Heart left ventricle (tissue), 16 donors: ENCODE measurements at regions not wholly inside any gene's neighbourhood (a gene's known extent, or its start where the extent isn't known, plus 50 kb on each side); places are given as distances from the start of the nearest gene placed in this dataset.
"Not testable (repeated sequence)": the region's sequence is repeated elsewhere in the genome, so short reads cannot be mapped to it uniquely, and the experiment has no call there.

Experiments used
- ATAC-seq, 4 donors: fragments of 200-7000 bp; cut with Tn5 transposase; one replicate each; pipeline ENCODE4 v1.9.1; 2020 to 2022; ENCODE audit warnings: moderate library complexity in 4 of 4, mild to moderate bottlenecking in 3 of 4, moderate number of reproducible peaks in 1 of 4
- DNase-seq, 5 donors: peaks; one replicate each; pipeline ENCODE4 v3.0.0-alpha.2; 2020
- H3K27ac ChIP-seq, 12 donors: fragments of 200-600 bp; sonication (generic) in 4 of 12; one replicate each; pipeline versions ENCODE4 v1.5.0 to v1.8.0; 2016 to 2022; ENCODE audit warnings: mild to moderate bottlenecking in 2 of 12
- H3K27me3 ChIP-seq, 9 donors: fragments of 200-600 bp; sonication (generic) in 2 of 9; one replicate each; pipeline versions ENCODE4 v1.5.1 to v1.8.0; 2016 to 2022; ENCODE audit warnings: mild to moderate bottlenecking in 3 of 9
- H3K36me3 ChIP-seq, 9 donors: fragments of 200-600 bp; sonication (generic) in 2 of 9; one replicate each; pipeline versions ENCODE4 v1.5.0 to v1.8.0; 2018 to 2022; ENCODE audit warnings: mild to moderate bottlenecking in 2 of 9
- H3K4me1 ChIP-seq, 12 donors: fragments of 200-600 bp; sonication (generic) in 4 of 12; one replicate each; pipeline versions ENCODE4 v1.5.0 to v1.8.0; 2016 to 2022; ENCODE audit warnings: mild to moderate bottlenecking in 3 of 12
- H3K4me3 ChIP-seq, 12 donors: fragments of 200-600 bp; sonication (generic) in 4 of 12; one replicate each; pipeline versions ENCODE4 v1.5.0 to v1.8.0; 2017 to 2022; ENCODE audit warnings: mild to moderate bottlenecking in 9 of 12, moderate library complexity in 4 of 12
- H3K9me3 ChIP-seq, 12 donors: fragments of 200-600 bp; sonication (generic) in 4 of 12; one replicate each; pipeline versions ENCODE4 v1.5.0 to v1.8.0; 2016 to 2022; ENCODE audit warnings: mild to moderate bottlenecking in 1 of 12
- CTCF ChIP-seq, 12 donors: fragments of 200-600 bp; sonication (generic) in 4 of 12; IDR thresholded peaks; one replicate each; pipeline versions ENCODE4 v1.5.0 to v1.8.0; 2018 to 2022; ENCODE audit warnings: antibody characterized with exemption in 12 of 12, mild to moderate bottlenecking in 5 of 12
- POLR2A ChIP-seq, 2 donors: fragments of 450-650 bp; IDR thresholded peaks; one replicate each; pipeline ENCODE4 v1.6.1; 2017; ENCODE audit warnings: antibody characterized with exemption in 2 of 2, mild to moderate bottlenecking in 2 of 2, moderate library complexity in 2 of 2
- WGBS, 4 donors: extraction: QIAGEN DNeasy Blood & Tissue Kit in 2 of 4; methylation state at CpG; one replicate each; pipeline versions ENCODE4 v1.1.5 to v1.1.7; 2013 to 2018; 5-methylcytosine and 5-hydroxymethylcytosine counted together
- intact Hi-C, 10 donors: fragments of 100-400 bp; cut with DNase I; formaldehyde crosslinking; loops; one replicate each; pipeline versions ENCODE4 v1.11.1 to v1.14.2; 2022
- donor health status: ischemic (EF 13 %, LVEDD 7.1; RV severe dilation, severe dysfunction).
- donor health status: healthy with polysubstance abuse.
- donor health status: DM: no; HTN: yes; CAD: no.
- donor health status: DM: no; HTN: no; CAD: no.
- donor health status: ischemic (EF 25% LVEDD 6.9; RV normal size, moderate dysfunction).
- donor health status: ischemic (EF 25% LVEDD 5.7; RV mildly dilated, moderate dysfunction).
- donor health status: healthy.
- donor health status: DM: yes; HTN: yes; CAD: no.
- donor health status: ischemic (EF 35%, LVEDD 5.7; RV mildly dilated, moderate dysfunction).
- donor health status: nonischemic (EF 11% LVEDD 7.7; RV severe dilation, severe dysfunction).
- donor health status: DM: yes; HTN: yes; CAD: no.
- donor health status: PGD.
- donor health status: ischemic (EF 29% LVEDD 5.4; RV normal size, mild dysfunction).
- donor health status: nonischemic (EF 23%, LVEDD 6.1; RV moderate dilation, normal function).

- WGBS, 4 donors, result 86 to 96% (median 90%) methylated on average over 1 of the region's 1 CpG
- ATAC-seq, result no peak
Measured at GRCh38 chr15:38997841-38998240, 433.2 kb upstream of the RASGRP1 start.

DNA sequence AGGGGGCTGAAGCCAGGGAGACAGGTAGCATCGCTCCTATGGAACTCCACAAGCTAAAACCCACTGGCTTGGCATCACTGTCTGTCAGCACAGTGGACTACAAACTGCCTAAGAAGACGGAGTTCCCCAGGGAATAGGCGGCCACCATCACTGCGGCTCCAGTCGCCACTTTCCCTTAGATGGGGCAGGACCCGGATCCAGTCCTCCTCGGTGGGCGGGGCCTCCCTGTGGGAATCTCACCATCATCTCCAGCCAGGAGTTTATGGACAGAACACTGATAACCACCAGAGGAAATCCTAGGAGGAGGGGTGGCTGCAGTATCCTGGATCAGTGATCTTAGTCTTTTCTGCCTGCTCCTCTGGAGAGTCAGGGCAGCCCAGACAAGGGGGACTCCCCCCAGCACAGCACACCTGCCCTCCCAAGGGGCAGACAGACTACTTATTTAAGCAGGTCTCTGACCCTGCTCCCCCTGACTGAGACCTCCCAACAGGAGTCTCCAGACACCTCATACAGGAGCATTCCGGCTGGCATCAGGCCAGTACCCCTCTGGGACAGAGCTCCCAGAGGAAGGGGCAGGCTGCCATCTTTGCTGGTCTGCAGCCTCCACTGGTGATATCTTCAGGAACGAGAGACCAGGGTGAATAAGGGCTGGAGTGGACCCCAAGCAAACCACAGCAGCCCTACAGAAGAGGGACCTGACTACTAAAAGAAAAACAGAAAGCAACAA lies 435.6 kb upstream of the RASGRP1 start:
- Histone ChIP-seq H3K4me3 (no peak overlapping the region), H3K36me3 (no peaks in the 10 kb centered on the region), H3K27ac (no peak overlapping the region), H3K4me1 (peaks cover 0 to 19% (median 12%) of the 10 kb centered on the region in 12 donors), H3K27me3 (no peaks in the 10 kb centered on the region), H3K9me3 (peaks cover 0 to 9% (median 0%) of the 10 kb centered on the region in 12 donors)
- intact Hi-C loops, result no loop called here
- no peak for TF ChIP-seq CTCF (IDR thresholded peaks at IDR 0.05)
- no peak for TF ChIP-seq POLR2A (IDR thresholded peaks at IDR 0.05)
- ATAC-seq (no peak), DNase-seq (no peak)
- 84 to 92% (median 88%) methylated on average over 4 to 10 of the region's 10 CpGs for WGBS, 4 donors

More at GRCh38 chr15:38997841-38998240, 433.2 kb upstream of the RASGRP1 start:
- peaks cover 0 to 4% (median 0%) of the 10 kb centered on the region in 12 donors for H3K9me3 ChIP-seq
- no peak overlapping the region for H3K4me3 ChIP-seq
- intact Hi-C loops, result loop anchor here in 4 of 10 donors (10.0 kb wide), 1 partner anchor 183 kb away; no protein-coding TSS in a partner anchor
- peaks cover 0 to 23% (median 14%) of the 10 kb centered on the region in 12 donors for H3K4me1 ChIP-seq
- DNase-seq, result no peak
- H3K27ac ChIP-seq, result no peak overlapping the region
- no peaks in the 10 kb centered on the region for H3K27me3 ChIP-seq
- H3K36me3 ChIP-seq, result no peaks in the 10 kb centered on the region
- no peak for TF ChIP-seq POLR2A (IDR thresholded peaks at IDR 0.05)
- TF ChIP-seq CTCF (IDR thresholded peaks at IDR 0.05), result no peak

DNA sequence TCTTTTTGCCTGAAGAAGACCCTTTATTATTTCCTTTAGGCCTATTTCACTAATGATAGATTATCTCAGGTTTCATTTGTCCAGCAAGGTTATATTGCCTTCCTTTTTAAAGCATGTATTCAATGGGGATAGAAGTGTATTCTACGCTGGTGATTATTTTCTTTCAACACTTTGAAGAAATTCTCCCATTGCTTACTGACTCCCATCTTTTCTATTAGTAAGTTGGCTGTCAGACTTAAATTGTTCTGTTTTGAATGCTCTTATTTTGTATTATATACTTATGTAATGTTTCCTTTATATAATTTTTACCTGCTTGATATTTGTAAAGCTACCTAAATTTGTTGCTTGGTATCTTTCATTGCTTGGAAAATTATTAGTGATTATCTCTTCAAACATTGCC lies 445.1 kb upstream of the RASGRP1 start:
- no peak overlapping the region for H3K4me3 ChIP-seq
- intact Hi-C loops, result loop anchor here in 1 of 10 donors (10.0 kb wide), 1 partner anchor 65 kb away; no protein-coding TSS in a partner anchor
- no peak for ATAC-seq
- H3K4me1 ChIP-seq, result no peaks in the 10 kb centered on the region
- 79 to 91% (median 84%) methylated on average over 1 of the region's 1 CpG for WGBS, 4 donors
- DNase-seq, result no peak
- no peaks in the 10 kb centered on the region for H3K36me3 ChIP-seq
- TF ChIP-seq CTCF (IDR thresholded peaks at IDR 0.05), result no peak
- H3K9me3 ChIP-seq, result peaks cover 0 to 44% (median 16%) of the 10 kb centered on the region in 12 donors
- H3K27me3 ChIP-seq, result no peaks in the 10 kb centered on the region
- no peak overlapping the region for H3K27ac ChIP-seq

DNA sequence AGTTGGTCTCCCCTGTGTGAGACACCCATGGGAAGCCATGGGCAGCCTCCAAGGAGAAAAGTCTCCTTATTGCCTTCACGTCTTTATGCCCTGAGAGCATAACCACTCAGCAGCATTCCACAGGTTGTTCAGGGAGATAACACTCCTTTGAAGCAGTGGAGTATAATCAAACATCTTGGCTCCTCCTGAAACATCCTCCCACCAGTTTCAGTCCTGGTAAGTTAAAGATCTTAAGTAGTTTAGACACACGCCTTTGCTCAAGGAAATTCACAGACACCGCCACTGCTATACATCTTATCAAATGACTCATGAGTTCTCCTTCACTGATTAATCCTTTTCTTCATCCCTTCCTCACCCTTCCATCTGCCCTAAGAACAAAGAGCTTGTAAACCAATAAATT lies 446.5 kb upstream of the RASGRP1 start:
- not testable (repeated sequence) for ATAC-seq
- 80 to 90% (median 83%) methylated on average over 3 of the region's 3 CpGs for WGBS, 4 donors

More for the DNA sequence above, 446.5 kb upstream of the RASGRP1 start:
- H3K27ac ChIP-seq, H3K36me3 ChIP-seq, H3K27me3 ChIP-seq, H3K4me3 ChIP-seq, H3K4me1 ChIP-seq, DNase-seq: not testable (repeated sequence)
- H3K9me3 ChIP-seq, result peaks cover 0 to 40% (median 14%) of the 10 kb centered on the region in 12 donors
- intact Hi-C loops, result loop anchor here in 1 of 10 donors (10.0 kb wide), 1 partner anchor 64 kb away; no protein-coding TSS in a partner anchor
